HL-60 (cell line): ENCODE measurements at regions not wholly inside any gene's neighbourhood (a gene's known extent, or its start where the extent isn't known, plus 50 kb on each side); places are given as distances from the start of the nearest gene placed in this dataset.

Source experiments
- DNase-seq, 2 experiments: peaks; one replicate each; pipeline ENCODE4 v3.0.0-alpha.2; 2010 to 2020; ENCODE audit warnings: low read depth in 1 of 2, low spot score in 1 of 2
- H3K27ac ChIP-seq: fragments of 250-450 bp; sonication (Bioruptor Pico); replicated peaks from 2 replicates; pipeline ENCODE4 v1.5.1; 2020; ENCODE audit warnings: mild to moderate bottlenecking, moderate library complexity
- H3K27me3 ChIP-seq: fragments of 250-450 bp; sonication (Bioruptor Pico); 2 replicates; pipeline ENCODE4 v1.5.1; 2021; ENCODE audit warnings: mild to moderate bottlenecking, moderate library complexity; ENCODE audit not compliant: insufficient read depth, poor library complexity, severe bottlenecking
- H3K4me3 ChIP-seq: replicated peaks from 2 replicates; pipeline ENCODE4 v1.5.1; 2011; ENCODE audit warnings: mild to moderate bottlenecking, control low read depth, low read length; ENCODE audit not compliant: insufficient read depth
- CTCF ChIP-seq: IDR thresholded peaks from one replicate; pipeline ENCODE4 v1.5.1; 2011; ENCODE audit warnings: low read length, control low read depth, inconsistent platforms; ENCODE audit not compliant: insufficient read depth
- GABPA ChIP-seq: IDR thresholded peaks from 2 replicates; pipeline ENCODE4 v1.6.1; 2012; ENCODE audit warnings: low read depth
- POLR2AphosphoS5 ChIP-seq: IDR thresholded peaks from 2 replicates; pipeline ENCODE4 v1.6.1; 2012; ENCODE audit warnings: low read depth
- REST ChIP-seq: IDR thresholded peaks from 2 replicates; pipeline ENCODE4 v1.6.1; 2012; ENCODE audit warnings: low read depth; ENCODE audit not compliant: insufficient replicate concordance
- SPI1 ChIP-seq: IDR thresholded peaks from 2 replicates; pipeline ENCODE4 v1.6.1; 2012; ENCODE audit warnings: low read depth, mild to moderate bottlenecking, borderline replicate concordance

- Histone ChIP-seq H3K27ac (no peak overlapping the region), H3K27me3 (no peaks in the 10 kb centered on the region)
- DNase-seq = no peak
Measured at GRCh38 chr22:22396741-22397291, 111.7 kb downstream of the ZNF280B start.

GRCh38 chr22:22397292-22397870 is 111.2 kb downstream of the ZNF280B start:
- no peak for TF ChIP-seq CTCF
- TF ChIP-seq GABPA = no peak
- no peak overlapping the region for H3K4me3 ChIP-seq
- H3K27ac ChIP-seq = no peak overlapping the region
- DNase-seq = no peak
- no peaks in the 10 kb centered on the region for H3K27me3 ChIP-seq

More at GRCh38 chr22:22396741-22397291, 111.7 kb downstream of the ZNF280B start:
- no peak overlapping the region for H3K4me3 ChIP-seq
- TF ChIP-seq SPI1 = no peak
- TF ChIP-seq GABPA = no peak
- TF ChIP-seq POLR2AphosphoS5 = no peak
- no peak for TF ChIP-seq CTCF
- no peak for TF ChIP-seq REST

GRCh38 chr22:22397875-22398524 is 110.5 kb downstream of the ZNF280B start:
- no peak for DNase-seq
- H3K4me3 ChIP-seq = no peak overlapping the region
- H3K27me3 ChIP-seq = no peaks in the 10 kb centered on the region
- no peak overlapping the region for H3K27ac ChIP-seq
- TF ChIP-seq GABPA (no peak), SPI1 (no peak), REST (no peak), POLR2AphosphoS5 (no peak)

GRCh38 chr22:22398530-22399327 is 109.8 kb downstream of the ZNF280B start:
- Histone ChIP-seq H3K27ac (no peak overlapping the region), H3K27me3 (no peaks in the 10 kb centered on the region), H3K4me3 (no peak overlapping the region)
- TF ChIP-seq SPI1 (no peak), GABPA (no peak), REST (no peak), POLR2AphosphoS5 (no peak), CTCF (no peak)
- no peak for DNase-seq
